ENCODE measurements at regions not wholly inside any gene's neighbourhood (a gene's known extent, or its start where the extent isn't known, plus 50 kb on each side); places are given as distances from the start of the nearest gene placed in this dataset.

- Histone ChIP-seq H3K4me3 (ENCODE audit: low read depth in 1 of 2, low read length in 2 of 2) (no peak overlapping the region), H3K4me1 (ENCODE audit: control insufficient read depth in 2 of 2, insufficient read depth in 2 of 2, low read length in 1 of 2) (no peaks in the 10 kb centered on the region), H3K27me3 (ENCODE audit: control insufficient read depth in 1 of 2, insufficient read depth in 2 of 2, low read length in 2 of 2) (no peaks in the 10 kb centered on the region), H3K36me3 (ENCODE audit: control insufficient read depth in 2 of 2, insufficient read depth in 2 of 2, low read length in 1 of 2) (no peaks in the 10 kb centered on the region), H3K27ac (ENCODE audit: low read depth in 2 of 2, low read length in 1 of 2) (no peak overlapping the region), H3K9me3 (ENCODE audit: control insufficient read depth in 2 of 2, insufficient read depth in 1 of 2, low read depth in 1 of 2, low read length in 1 of 2) (no peaks in the 10 kb centered on the region)
Measured at GRCh38 chr10:109106604-109107003, 816.7 kb downstream of the XPNPEP1 start.

- Histone ChIP-seq H3K9me3 (ENCODE audit: control insufficient read depth in 2 of 2, insufficient read depth in 1 of 2, low read depth in 1 of 2, low read length in 1 of 2) (no peaks in the 10 kb centered on the region), H3K27me3 (ENCODE audit: control insufficient read depth in 1 of 2, insufficient read depth in 2 of 2, low read length in 2 of 2) (no peaks in the 10 kb centered on the region), H3K27ac (ENCODE audit: low read depth in 2 of 2, low read length in 1 of 2) (no peak overlapping the region), H3K4me3 (ENCODE audit: low read depth in 1 of 2, low read length in 2 of 2) (no peak overlapping the region), H3K36me3 (ENCODE audit: control insufficient read depth in 2 of 2, insufficient read depth in 2 of 2, low read length in 1 of 2) (no peaks in the 10 kb centered on the region), H3K4me1 (ENCODE audit: control insufficient read depth in 2 of 2, insufficient read depth in 2 of 2, low read length in 1 of 2) (no peaks in the 10 kb centered on the region)
- 59 to 64% methylated on average over 2 of the region's 2 CpGs for WGBS, 2 donors
Measured at GRCh38 chr10:109105725-109106124, 817.6 kb downstream of the XPNPEP1 start.

- Histone ChIP-seq H3K4me3 (ENCODE audit: low read depth in 1 of 2, low read length in 2 of 2) (no peak overlapping the region), H3K4me1 (ENCODE audit: control insufficient read depth in 2 of 2, insufficient read depth in 2 of 2, low read length in 1 of 2) (no peaks in the 10 kb centered on the region), H3K36me3 (ENCODE audit: control insufficient read depth in 2 of 2, insufficient read depth in 2 of 2, low read length in 1 of 2) (no peaks in the 10 kb centered on the region), H3K27ac (ENCODE audit: low read depth in 2 of 2, low read length in 1 of 2) (no peak overlapping the region), H3K9me3 (ENCODE audit: control insufficient read depth in 2 of 2, insufficient read depth in 1 of 2, low read depth in 1 of 2, low read length in 1 of 2) (no peaks in the 10 kb centered on the region), H3K27me3 (ENCODE audit: control insufficient read depth in 1 of 2, insufficient read depth in 2 of 2, low read length in 2 of 2) (no peaks in the 10 kb centered on the region)
- WGBS, 2 donors, result 92 to 96% methylated on average over 2 of the region's 2 CpGs
Measured at GRCh38 chr10:109104806-109105205, 818.5 kb downstream of the XPNPEP1 start.

- Histone ChIP-seq H3K27me3 (ENCODE audit: control insufficient read depth in 1 of 2, insufficient read depth in 2 of 2, low read length in 2 of 2) (no peaks in the 10 kb centered on the region), H3K4me3 (ENCODE audit: low read depth in 1 of 2, low read length in 2 of 2) (no peak overlapping the region), H3K4me1 (ENCODE audit: control insufficient read depth in 2 of 2, insufficient read depth in 2 of 2, low read length in 1 of 2) (no peaks in the 10 kb centered on the region), H3K36me3 (ENCODE audit: control insufficient read depth in 2 of 2, insufficient read depth in 2 of 2, low read length in 1 of 2) (no peaks in the 10 kb centered on the region), H3K9me3 (ENCODE audit: control insufficient read depth in 2 of 2, insufficient read depth in 1 of 2, low read depth in 1 of 2, low read length in 1 of 2) (no peaks in the 10 kb centered on the region), H3K27ac (ENCODE audit: low read depth in 2 of 2, low read length in 1 of 2) (no peak overlapping the region)
- 22 to 33% methylated on average over 2 of the region's 2 CpGs for WGBS, 2 donors
Measured at GRCh38 chr10:109103278-109103677, 820.0 kb downstream of the XPNPEP1 start.

GRCh38 chr10:109089779-109090178 lies 833.5 kb downstream of the XPNPEP1 start:
- WGBS, 2 donors, result 40 to 63% methylated on average over 3 of the region's 3 CpGs
- H3K27me3 ChIP-seq (ENCODE audit: control insufficient read depth in 1 of 2, insufficient read depth in 2 of 2, low read length in 2 of 2), result no peaks in the 10 kb centered on the region
- no peak overlapping the region for H3K4me3 ChIP-seq (ENCODE audit: low read depth in 1 of 2, low read length in 2 of 2)
- H3K4me1 ChIP-seq (ENCODE audit: control insufficient read depth in 2 of 2, insufficient read depth in 2 of 2, low read length in 1 of 2), result no peaks in the 10 kb centered on the region
- H3K9me3 ChIP-seq (ENCODE audit: control insufficient read depth in 2 of 2, insufficient read depth in 1 of 2, low read depth in 1 of 2, low read length in 1 of 2), result peaks cover 6 to 9% of the 10 kb centered on the region in 2 donors
- H3K27ac ChIP-seq (ENCODE audit: low read depth in 2 of 2, low read length in 1 of 2), result no peak overlapping the region
- no peaks in the 10 kb centered on the region for H3K36me3 ChIP-seq (ENCODE audit: control insufficient read depth in 2 of 2, insufficient read depth in 2 of 2, low read length in 1 of 2)

GRCh38 chr10:109071539-109071938 lies 851.8 kb downstream of the XPNPEP1 start:
- Histone ChIP-seq H3K36me3 (ENCODE audit: control insufficient read depth in 2 of 2, insufficient read depth in 2 of 2, low read length in 1 of 2) (no peaks in the 10 kb centered on the region), H3K4me1 (ENCODE audit: control insufficient read depth in 2 of 2, insufficient read depth in 2 of 2, low read length in 1 of 2) (no peaks in the 10 kb centered on the region), H3K9me3 (ENCODE audit: control insufficient read depth in 2 of 2, insufficient read depth in 1 of 2, low read depth in 1 of 2, low read length in 1 of 2) (no peaks in the 10 kb centered on the region), H3K27me3 (ENCODE audit: control insufficient read depth in 1 of 2, insufficient read depth in 2 of 2, low read length in 2 of 2) (no peaks in the 10 kb centered on the region), H3K27ac (ENCODE audit: low read depth in 2 of 2, low read length in 1 of 2) (no peak overlapping the region), H3K4me3 (ENCODE audit: low read depth in 1 of 2, low read length in 2 of 2) (no peak overlapping the region)
- 19 to 28% methylated on average over 2 of the region's 2 CpGs for WGBS, 2 donors

GRCh38 chr10:109070492-109070891 lies 852.8 kb downstream of the XPNPEP1 start:
- peaks cover 0 to 2% of the 10 kb centered on the region in 2 donors for H3K9me3 ChIP-seq (ENCODE audit: control insufficient read depth in 2 of 2, insufficient read depth in 1 of 2, low read depth in 1 of 2, low read length in 1 of 2)
- H3K4me1 ChIP-seq (ENCODE audit: control insufficient read depth in 2 of 2, insufficient read depth in 2 of 2, low read length in 1 of 2), result no peaks in the 10 kb centered on the region
- no peak overlapping the region for H3K27ac ChIP-seq (ENCODE audit: low read depth in 2 of 2, low read length in 1 of 2)
- no peaks in the 10 kb centered on the region for H3K36me3 ChIP-seq (ENCODE audit: control insufficient read depth in 2 of 2, insufficient read depth in 2 of 2, low read length in 1 of 2)
- no peak overlapping the region for H3K4me3 ChIP-seq (ENCODE audit: low read depth in 1 of 2, low read length in 2 of 2)
- H3K27me3 ChIP-seq (ENCODE audit: control insufficient read depth in 1 of 2, insufficient read depth in 2 of 2, low read length in 2 of 2), result no peaks in the 10 kb centered on the region

- Histone ChIP-seq H3K9me3 (ENCODE audit: control insufficient read depth in 2 of 2, insufficient read depth in 1 of 2, low read depth in 1 of 2, low read length in 1 of 2) (peaks cover 0 to 2% of the 10 kb centered on the region in 2 donors), H3K36me3 (ENCODE audit: control insufficient read depth in 2 of 2, insufficient read depth in 2 of 2, low read length in 1 of 2) (no peaks in the 10 kb centered on the region), H3K4me1 (ENCODE audit: control insufficient read depth in 2 of 2, insufficient read depth in 2 of 2, low read length in 1 of 2) (no peaks in the 10 kb centered on the region), H3K4me3 (ENCODE audit: low read depth in 1 of 2, low read length in 2 of 2) (no peak overlapping the region), H3K27me3 (ENCODE audit: control insufficient read depth in 1 of 2, insufficient read depth in 2 of 2, low read length in 2 of 2) (no peaks in the 10 kb centered on the region), H3K27ac (ENCODE audit: low read depth in 2 of 2, low read length in 1 of 2) (no peak overlapping the region)
Measured at GRCh38 chr10:109067031-109067430, 856.3 kb downstream of the XPNPEP1 start.

GRCh38 chr10:109065821-109066220 lies 857.5 kb downstream of the XPNPEP1 start:
- no peak overlapping the region for H3K4me3 ChIP-seq (ENCODE audit: low read depth in 1 of 2, low read length in 2 of 2)
- H3K36me3 ChIP-seq (ENCODE audit: control insufficient read depth in 2 of 2, insufficient read depth in 2 of 2, low read length in 1 of 2), result no peaks in the 10 kb centered on the region
- no peak overlapping the region for H3K27ac ChIP-seq (ENCODE audit: low read depth in 2 of 2, low read length in 1 of 2)
- no peaks in the 10 kb centered on the region for H3K27me3 ChIP-seq (ENCODE audit: control insufficient read depth in 1 of 2, insufficient read depth in 2 of 2, low read length in 2 of 2)
- H3K4me1 ChIP-seq (ENCODE audit: control insufficient read depth in 2 of 2, insufficient read depth in 2 of 2, low read length in 1 of 2), result no peaks in the 10 kb centered on the region
- WGBS, 2 donors, result 52 to 63% methylated on average over 2 of the region's 2 CpGs
- peaks cover 0 to 2% of the 10 kb centered on the region in 2 donors for H3K9me3 ChIP-seq (ENCODE audit: control insufficient read depth in 2 of 2, insufficient read depth in 1 of 2, low read depth in 1 of 2, low read length in 1 of 2)

- no peaks in the 10 kb centered on the region for H3K36me3 ChIP-seq (ENCODE audit: control insufficient read depth in 2 of 2, insufficient read depth in 2 of 2, low read length in 1 of 2)
- no peak overlapping the region for H3K4me3 ChIP-seq (ENCODE audit: low read depth in 1 of 2, low read length in 2 of 2)
- peaks cover 0 to 2% of the 10 kb centered on the region in 2 donors for H3K9me3 ChIP-seq (ENCODE audit: control insufficient read depth in 2 of 2, insufficient read depth in 1 of 2, low read depth in 1 of 2, low read length in 1 of 2)
- H3K27me3 ChIP-seq (ENCODE audit: control insufficient read depth in 1 of 2, insufficient read depth in 2 of 2, low read length in 2 of 2), result no peaks in the 10 kb centered on the region
- no peaks in the 10 kb centered on the region for H3K4me1 ChIP-seq (ENCODE audit: control insufficient read depth in 2 of 2, insufficient read depth in 2 of 2, low read length in 1 of 2)
- H3K27ac ChIP-seq (ENCODE audit: low read depth in 2 of 2, low read length in 1 of 2), result no peak overlapping the region
Measured at GRCh38 chr10:109062371-109062770, 860.9 kb downstream of the XPNPEP1 start.
